ENCODE measurements at regions not wholly inside any gene's neighbourhood (a gene's known extent, or its start where the extent isn't known, plus 50 kb on each side); places are given as distances from the start of the nearest gene placed in this dataset.

DNA sequence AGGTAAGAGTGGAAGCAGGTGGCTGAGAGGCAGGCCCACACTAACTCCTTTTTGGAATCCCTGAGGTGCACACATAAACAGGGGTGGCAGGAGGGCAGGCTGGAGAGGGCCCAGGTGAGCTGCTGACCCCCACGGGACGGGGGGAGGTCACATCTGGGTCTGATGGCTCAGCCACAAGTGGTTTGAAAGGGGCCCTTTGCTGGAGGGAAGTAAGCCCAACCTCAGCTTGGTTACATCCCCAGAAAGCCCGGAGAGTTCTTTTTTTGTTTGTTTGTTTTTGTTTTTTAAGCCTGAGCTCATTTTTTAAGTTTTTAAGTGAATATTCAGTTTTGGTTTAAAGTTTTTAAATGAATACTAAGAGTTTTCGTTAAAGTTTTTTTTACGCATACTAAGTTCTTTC, 72.8 kb upstream of the CUX1 start:
- TF ChIP-seq, protein P1, sequence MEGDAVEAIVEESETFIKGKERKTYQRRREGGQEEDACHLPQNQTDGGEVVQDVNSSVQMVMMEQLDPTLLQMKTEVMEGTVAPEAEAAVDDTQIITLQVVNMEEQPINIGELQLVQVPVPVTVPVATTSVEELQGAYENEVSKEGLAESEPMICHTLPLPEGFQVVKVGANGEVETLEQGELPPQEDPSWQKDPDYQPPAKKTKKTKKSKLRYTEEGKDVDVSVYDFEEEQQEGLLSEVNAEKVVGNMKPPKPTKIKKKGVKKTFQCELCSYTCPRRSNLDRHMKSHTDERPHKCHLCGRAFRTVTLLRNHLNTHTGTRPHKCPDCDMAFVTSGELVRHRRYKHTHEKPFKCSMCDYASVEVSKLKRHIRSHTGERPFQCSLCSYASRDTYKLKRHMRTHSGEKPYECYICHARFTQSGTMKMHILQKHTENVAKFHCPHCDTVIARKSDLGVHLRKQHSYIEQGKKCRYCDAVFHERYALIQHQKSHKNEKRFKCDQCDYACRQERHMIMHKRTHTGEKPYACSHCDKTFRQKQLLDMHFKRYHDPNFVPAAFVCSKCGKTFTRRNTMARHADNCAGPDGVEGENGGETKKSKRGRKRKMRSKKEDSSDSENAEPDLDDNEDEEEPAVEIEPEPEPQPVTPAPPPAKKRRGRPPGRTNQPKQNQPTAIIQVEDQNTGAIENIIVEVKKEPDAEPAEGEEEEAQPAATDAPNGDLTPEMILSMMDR (IDR thresholded peaks at IDR 0.05; ENCODE audit: extremely low read depth in 1 of 2, insufficient read depth in 1 of 2, low read depth in 1 of 2, low read length in 2 of 2) = no peak
- TF ChIP-seq POLR2AphosphoS5 (IDR thresholded peaks at IDR 0.05; ENCODE audit: insufficient read depth, low read depth, low read length) (no peak), EZH2 (IDR thresholded peaks at IDR 0.05; ENCODE audit: borderline replicate concordance, low read depth, low read length, severe bottlenecking) (no peak), MYC (IDR thresholded peaks at IDR 0.05; ENCODE audit: low read depth, low read length) (no peak), POLR2A (IDR thresholded peaks at IDR 0.05; ENCODE audit: low read depth, low read length) (no peak), GATA2 (IDR thresholded peaks at IDR 0.05; ENCODE audit: insufficient read depth, insufficient read length, low read depth, low read length) (no peak), FOS (IDR thresholded peaks at IDR 0.05; ENCODE audit: borderline replicate concordance, insufficient read depth, low read length) (no peak), JUN (IDR thresholded peaks at IDR 0.05; ENCODE audit: borderline replicate concordance, insufficient read depth, insufficient read length, low read depth) (no peak)
- TF ChIP-seq, protein P2, sequence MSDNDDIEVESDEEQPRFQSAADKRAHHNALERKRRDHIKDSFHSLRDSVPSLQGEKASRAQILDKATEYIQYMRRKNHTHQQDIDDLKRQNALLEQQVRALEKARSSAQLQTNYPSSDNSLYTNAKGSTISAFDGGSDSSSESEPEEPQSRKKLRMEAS (IDR thresholded peaks at IDR 0.05; ENCODE audit: insufficient read depth, insufficient read length) = no peak
